ENCODE measurements at regions not wholly inside any gene's neighbourhood (a gene's known extent, or its start where the extent isn't known, plus 50 kb on each side); places are given as distances from the start of the nearest gene placed in this dataset.
A peak's percentile ranks its signal among the peaks of the same experiment; 100 is the strongest.

- peak in 5 of 7 donors; percentile 5 to 30 (median 9) for DNase-seq
- WGBS, 4 donors: 84 to 87% (median 86%) methylated on average over 10 to 15 of the region's 15 CpGs
- intact Hi-C loops (cut with DNase I): no loop called here
- Histone ChIP-seq H3K9me3 (replicated peaks in 1 of 3) (no peaks in the 10 kb centered on the region), H3K4me1 (replicated peaks in 1 of 2) (no peaks in the 10 kb centered on the region), H3K36me3 (replicated peaks in 1 of 2) (no peaks in the 10 kb centered on the region), H3K27me3 (no peaks in the 10 kb centered on the region), H3K4me3 (no peak overlapping the region), H3K27ac (no peak overlapping the region)
- TF ChIP-seq POLR2A (IDR thresholded peaks at IDR 0.05): no peak
- TF ChIP-seq, protein P1, sequence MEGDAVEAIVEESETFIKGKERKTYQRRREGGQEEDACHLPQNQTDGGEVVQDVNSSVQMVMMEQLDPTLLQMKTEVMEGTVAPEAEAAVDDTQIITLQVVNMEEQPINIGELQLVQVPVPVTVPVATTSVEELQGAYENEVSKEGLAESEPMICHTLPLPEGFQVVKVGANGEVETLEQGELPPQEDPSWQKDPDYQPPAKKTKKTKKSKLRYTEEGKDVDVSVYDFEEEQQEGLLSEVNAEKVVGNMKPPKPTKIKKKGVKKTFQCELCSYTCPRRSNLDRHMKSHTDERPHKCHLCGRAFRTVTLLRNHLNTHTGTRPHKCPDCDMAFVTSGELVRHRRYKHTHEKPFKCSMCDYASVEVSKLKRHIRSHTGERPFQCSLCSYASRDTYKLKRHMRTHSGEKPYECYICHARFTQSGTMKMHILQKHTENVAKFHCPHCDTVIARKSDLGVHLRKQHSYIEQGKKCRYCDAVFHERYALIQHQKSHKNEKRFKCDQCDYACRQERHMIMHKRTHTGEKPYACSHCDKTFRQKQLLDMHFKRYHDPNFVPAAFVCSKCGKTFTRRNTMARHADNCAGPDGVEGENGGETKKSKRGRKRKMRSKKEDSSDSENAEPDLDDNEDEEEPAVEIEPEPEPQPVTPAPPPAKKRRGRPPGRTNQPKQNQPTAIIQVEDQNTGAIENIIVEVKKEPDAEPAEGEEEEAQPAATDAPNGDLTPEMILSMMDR (IDR thresholded peaks at IDR 0.05): no peak
Measured at GRCh38 chr15:25244731-25245585, 193.9 kb downstream of the UBE3A start.

GRCh38 chr15:25245801-25246622 is 192.8 kb downstream of the UBE3A start:
- Histone ChIP-seq H3K36me3 (replicated peaks in 1 of 2) (no peaks in the 10 kb centered on the region), H3K27me3 (no peaks in the 10 kb centered on the region), H3K9me3 (replicated peaks in 1 of 3) (no peaks in the 10 kb centered on the region), H3K27ac (no peak overlapping the region), H3K4me1 (replicated peaks in 1 of 2) (no peaks in the 10 kb centered on the region), H3K4me3 (no peak overlapping the region)
- WGBS, 4 donors: 82 to 89% (median 86%) methylated on average over 3 to 17 of the region's 17 CpGs
- intact Hi-C loops (cut with DNase I): no loop called here
- DNase-seq: peak in 4 of 7 donors; percentile 1 to 34 (median 10)
- TF ChIP-seq POLR2A (IDR thresholded peaks at IDR 0.05): no peak
- TF ChIP-seq, protein P1 (IDR thresholded peaks at IDR 0.05): no peak

GRCh38 chr15:25246641-25247406 is 192.0 kb downstream of the UBE3A start:
- intact Hi-C loops (cut with DNase I): no loop called here
- peak in 5 of 7 donors; percentile 1 to 34 (median 7) for DNase-seq

More at GRCh38 chr15:25246641-25247406, 192.0 kb downstream of the UBE3A start:
- Histone ChIP-seq H3K27ac (no peak overlapping the region), H3K4me3 (no peak overlapping the region), H3K9me3 (replicated peaks in 1 of 3) (no peaks in the 10 kb centered on the region), H3K36me3 (replicated peaks in 1 of 2) (no peaks in the 10 kb centered on the region), H3K27me3 (no peaks in the 10 kb centered on the region), H3K4me1 (replicated peaks in 1 of 2) (no peaks in the 10 kb centered on the region)
- WGBS, 4 donors: 87 to 96% (median 90%) methylated on average over 11 to 20 of the region's 20 CpGs
- TF ChIP-seq, protein P1 (IDR thresholded peaks at IDR 0.05): no peak
- no peak for TF ChIP-seq POLR2A (IDR thresholded peaks at IDR 0.05)
